ENCODE measurements at regions not wholly inside any gene's neighbourhood (a gene's known extent, or its start where the extent isn't known, plus 50 kb on each side); places are given as distances from the start of the nearest gene placed in this dataset.

DNA sequence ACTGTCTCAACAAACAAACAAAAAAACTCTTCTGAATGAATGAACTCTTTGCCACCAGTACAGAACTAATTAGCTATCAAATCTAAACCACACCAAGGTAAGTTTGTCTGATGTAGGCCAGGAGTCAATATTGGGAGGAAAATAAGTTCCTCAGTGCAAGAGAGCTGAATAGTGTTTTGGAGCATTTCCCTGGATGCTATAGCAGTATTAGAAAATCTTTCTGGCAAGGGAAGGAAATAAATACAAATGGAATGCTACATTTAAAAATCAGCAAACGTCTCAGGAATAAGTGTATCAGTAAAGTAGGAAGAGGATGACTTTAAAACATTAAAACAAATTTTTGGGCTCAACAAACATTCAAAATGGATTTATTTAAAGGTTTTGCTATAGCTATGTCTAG is 81.3 kb upstream of the TMTC4 start:
- no peak overlapping the region for H3K27ac ChIP-seq (replicated peaks)
- no peak for TF ChIP-seq CTCF (IDR thresholded peaks at IDR 0.05; ENCODE audit: insufficient read depth, low read length)
- TF ChIP-seq POLR2AphosphoS5 (IDR thresholded peaks at IDR 0.05; ENCODE audit: low read depth): no peak
- no peak for TF ChIP-seq GABPA (IDR thresholded peaks at IDR 0.05; ENCODE audit: low read depth)
- no peak for TF ChIP-seq REST (IDR thresholded peaks at IDR 0.05; ENCODE audit: insufficient replicate concordance, low read depth)
- no peak for TF ChIP-seq SPI1 (IDR thresholded peaks at IDR 0.05; ENCODE audit: borderline replicate concordance, low read depth)
- no peak overlapping the region for H3K4me3 ChIP-seq (replicated peaks; ENCODE audit: insufficient read depth, low read length)
- H3K27me3 ChIP-seq (ENCODE audit: insufficient read depth, poor library complexity, severe bottlenecking): peaks cover 3% of the 10 kb centered on the region
- DNase-seq (ENCODE audit: low read depth in 1 of 2, low spot score in 1 of 2): no peak

DNA sequence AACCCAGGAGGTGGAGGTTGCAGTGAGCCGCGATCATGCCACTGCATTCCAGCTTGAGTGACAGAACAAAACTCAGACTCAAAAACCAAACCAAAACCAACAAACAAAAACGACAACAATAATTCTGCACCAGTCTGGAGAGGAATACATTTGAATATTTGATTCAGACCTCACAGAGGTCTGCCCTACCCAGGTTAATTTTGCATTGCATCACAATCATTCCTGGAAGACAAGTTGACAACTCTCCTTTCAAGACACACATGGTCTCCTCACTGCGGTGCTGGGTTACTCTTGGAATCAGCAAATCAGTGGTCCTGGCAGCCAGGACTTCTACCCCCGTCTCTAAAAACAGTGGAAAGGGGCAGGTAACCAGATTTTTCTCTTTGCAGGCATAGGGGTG is 79.9 kb upstream of the TMTC4 start:
- H3K27ac ChIP-seq (replicated peaks): no peak overlapping the region
- no peak overlapping the region for H3K4me3 ChIP-seq (replicated peaks; ENCODE audit: insufficient read depth, low read length)
- no peak for TF ChIP-seq CTCF (IDR thresholded peaks at IDR 0.05; ENCODE audit: insufficient read depth, low read length)
- TF ChIP-seq GABPA (IDR thresholded peaks at IDR 0.05; ENCODE audit: low read depth): no peak
- no peak for TF ChIP-seq REST (IDR thresholded peaks at IDR 0.05; ENCODE audit: insufficient replicate concordance, low read depth)
- no peak for TF ChIP-seq SPI1 (IDR thresholded peaks at IDR 0.05; ENCODE audit: borderline replicate concordance, low read depth)
- no peak for TF ChIP-seq POLR2AphosphoS5 (IDR thresholded peaks at IDR 0.05; ENCODE audit: low read depth)
- no peak for DNase-seq (ENCODE audit: low read depth in 1 of 2, low spot score in 1 of 2)
- H3K27me3 ChIP-seq (ENCODE audit: insufficient read depth, poor library complexity, severe bottlenecking): peaks cover 3% of the 10 kb centered on the region

DNA sequence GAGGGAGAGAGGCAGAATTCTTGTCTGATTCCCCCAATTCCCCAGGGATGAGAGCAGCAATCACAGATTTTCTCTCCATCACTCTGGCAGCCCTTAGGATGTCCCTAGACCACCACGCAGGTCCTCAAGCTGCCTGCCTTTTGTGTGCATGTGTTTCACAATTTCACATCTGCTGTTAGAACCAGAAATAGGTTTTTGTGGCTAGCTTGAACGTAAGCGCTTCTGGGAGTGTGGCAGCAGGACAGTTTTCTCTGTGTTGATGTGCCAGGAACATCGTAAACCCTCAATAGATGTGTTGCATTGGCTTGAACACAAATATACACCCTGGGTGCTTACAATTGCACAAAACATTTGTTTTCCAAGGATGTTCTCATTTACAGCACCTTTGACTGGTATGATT is 78.8 kb upstream of the TMTC4 start:
- DNase-seq (ENCODE audit: low read depth in 1 of 2, low spot score in 1 of 2): no peak
- Histone ChIP-seq H3K4me3 (replicated peaks; ENCODE audit: insufficient read depth, low read length) (no peak overlapping the region), H3K27ac (replicated peaks) (no peak overlapping the region), H3K27me3 (ENCODE audit: insufficient read depth, poor library complexity, severe bottlenecking) (peaks cover 3% of the 10 kb centered on the region)
- TF ChIP-seq CTCF (IDR thresholded peaks at IDR 0.05; ENCODE audit: insufficient read depth, low read length): no peak

GRCh38 chr13:100751826-100752225 is 77.2 kb upstream of the TMTC4 start:
- TF ChIP-seq POLR2AphosphoS5 (IDR thresholded peaks at IDR 0.05; ENCODE audit: low read depth): no peak
- no peak for TF ChIP-seq CTCF (IDR thresholded peaks at IDR 0.05; ENCODE audit: insufficient read depth, low read length)
- no peak for TF ChIP-seq REST (IDR thresholded peaks at IDR 0.05; ENCODE audit: insufficient replicate concordance, low read depth)
- TF ChIP-seq SPI1 (IDR thresholded peaks at IDR 0.05; ENCODE audit: borderline replicate concordance, low read depth): no peak
- TF ChIP-seq GABPA (IDR thresholded peaks at IDR 0.05; ENCODE audit: low read depth): no peak

More at GRCh38 chr13:100751826-100752225, 77.2 kb upstream of the TMTC4 start:
- Histone ChIP-seq H3K27ac (replicated peaks) (no peak overlapping the region), H3K27me3 (ENCODE audit: insufficient read depth, poor library complexity, severe bottlenecking) (no peaks in the 10 kb centered on the region), H3K4me3 (replicated peaks; ENCODE audit: insufficient read depth, low read length) (no peak overlapping the region)
- DNase-seq (ENCODE audit: low read depth in 1 of 2, low spot score in 1 of 2): no peak
